ENCODE measurements at regions not wholly inside any gene's neighbourhood (a gene's known extent, or its start where the extent isn't known, plus 50 kb on each side); places are given as distances from the start of the nearest gene placed in this dataset.

GRCh38 chr4:136443006-136443405 is 1089.3 kb downstream of the PCDH18 start:
- TF ChIP-seq POLR2A (IDR thresholded peaks at IDR 0.05; ENCODE audit: low read length) = no peak
- no peak for TF ChIP-seq GATA1 (IDR thresholded peaks at IDR 0.05; ENCODE audit: low read depth, low read length)

Data from erythroblast (primary cell).